GM21825 (cell line): ENCODE measurements at regions not wholly inside any gene's neighbourhood (a gene's known extent, or its start where the extent isn't known, plus 50 kb on each side); places are given as distances from the start of the nearest gene placed in this dataset.
A peak's percentile ranks its signal among the peaks of the same experiment; 100 is the strongest.

Experiments
- ATAC-seq: cut with Tn5 transposase; IDR thresholded peaks from one replicate; pipeline ENCODE4 v1.9.1; 2021; ENCODE audit warnings: mild to moderate bottlenecking, moderate library complexity; ENCODE audit not compliant: unreplicated experiment

DNA sequence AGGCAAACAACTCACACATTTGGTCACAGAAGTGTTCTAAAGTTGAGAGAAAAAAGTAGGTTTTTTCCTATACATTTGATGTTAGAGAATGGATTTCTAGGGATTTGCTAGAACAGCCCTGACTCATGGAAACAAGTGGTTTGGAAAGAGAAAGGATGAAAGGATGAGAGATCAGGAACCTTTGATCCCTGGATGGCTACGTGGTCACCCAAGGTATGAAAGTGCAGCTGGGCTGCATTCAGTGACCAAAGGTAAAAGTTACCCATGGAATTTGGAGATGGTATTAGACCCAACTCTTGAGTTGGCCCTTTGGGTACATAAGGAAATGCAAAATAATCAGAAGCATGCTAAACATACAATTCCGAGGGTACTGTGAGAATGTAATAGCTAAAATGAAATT lies 61.3 kb upstream of the SPIN1 start:
- no peak for ATAC-seq

DNA sequence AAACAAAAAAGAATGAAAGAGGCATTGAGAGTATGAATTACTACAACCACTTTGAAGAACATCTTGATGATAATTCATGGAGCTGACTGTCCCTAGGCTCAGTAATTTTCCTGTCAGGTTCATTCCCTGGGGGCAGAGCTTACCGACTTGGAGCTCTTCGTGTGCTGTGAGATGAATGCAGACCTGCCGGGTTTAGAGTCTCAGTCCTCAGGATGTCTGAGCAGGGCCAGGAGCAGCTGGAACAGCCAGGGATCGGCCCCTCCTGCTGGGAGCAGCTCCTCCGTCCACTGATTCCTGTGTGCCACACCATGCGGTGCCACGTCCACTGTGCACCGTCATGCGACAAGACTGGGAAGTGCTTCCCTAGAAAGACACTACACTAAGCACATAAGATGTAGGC lies 62.2 kb upstream of the SPIN1 start:
- ATAC-seq = no peak

DNA sequence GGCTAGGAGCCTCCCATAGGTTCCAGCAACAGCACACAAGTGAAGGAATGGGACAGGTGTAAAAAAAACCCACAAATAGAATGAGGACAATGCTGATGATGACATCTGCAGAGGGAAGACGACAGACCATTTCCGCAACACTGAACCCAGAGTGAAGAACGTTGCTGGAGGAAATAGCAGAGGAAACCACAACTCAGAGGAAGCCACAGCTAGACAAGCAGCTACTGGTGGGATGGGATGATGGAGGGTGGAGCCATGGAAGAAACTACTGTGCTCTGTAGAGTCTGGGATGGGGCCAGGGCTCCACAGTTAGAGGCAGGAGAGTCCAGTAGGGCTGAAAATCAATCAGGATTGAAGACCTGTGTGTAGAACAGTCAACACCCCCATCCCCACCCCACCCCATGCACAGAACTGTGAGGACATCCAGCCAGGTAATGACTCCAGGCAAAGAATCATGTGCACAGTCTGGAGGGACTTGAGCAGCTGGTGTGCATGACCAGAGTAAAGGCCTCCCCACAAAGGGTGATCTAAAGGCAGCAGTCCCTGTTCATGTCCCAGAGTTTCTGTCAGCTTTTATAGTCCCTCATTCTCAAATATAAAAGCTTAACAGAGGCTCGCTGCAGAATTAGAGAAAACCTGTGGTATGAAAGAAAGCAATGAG lies 65.2 kb upstream of the SPIN1 start:
- ATAC-seq = peak; percentile 58

DNA sequence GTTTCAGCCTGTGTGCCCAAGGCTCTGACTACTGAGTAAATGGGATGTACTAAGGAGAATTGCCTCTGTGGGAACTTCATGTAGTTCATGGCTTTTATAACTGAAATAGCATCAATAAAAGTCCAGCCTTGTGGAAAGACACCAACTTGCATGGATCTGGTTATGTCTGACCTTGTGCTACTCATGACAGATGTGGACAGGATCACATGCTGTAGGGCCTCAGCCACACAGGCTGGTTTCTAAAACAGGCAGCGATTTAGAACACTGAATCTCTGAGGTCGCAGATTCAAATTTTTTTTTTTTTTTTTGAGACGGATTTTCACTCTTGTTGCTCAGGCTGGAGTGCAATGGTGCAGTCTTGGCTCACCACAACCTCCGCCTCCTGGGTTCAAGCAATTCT lies 66.5 kb upstream of the SPIN1 start:
- ATAC-seq = no peak

DNA sequence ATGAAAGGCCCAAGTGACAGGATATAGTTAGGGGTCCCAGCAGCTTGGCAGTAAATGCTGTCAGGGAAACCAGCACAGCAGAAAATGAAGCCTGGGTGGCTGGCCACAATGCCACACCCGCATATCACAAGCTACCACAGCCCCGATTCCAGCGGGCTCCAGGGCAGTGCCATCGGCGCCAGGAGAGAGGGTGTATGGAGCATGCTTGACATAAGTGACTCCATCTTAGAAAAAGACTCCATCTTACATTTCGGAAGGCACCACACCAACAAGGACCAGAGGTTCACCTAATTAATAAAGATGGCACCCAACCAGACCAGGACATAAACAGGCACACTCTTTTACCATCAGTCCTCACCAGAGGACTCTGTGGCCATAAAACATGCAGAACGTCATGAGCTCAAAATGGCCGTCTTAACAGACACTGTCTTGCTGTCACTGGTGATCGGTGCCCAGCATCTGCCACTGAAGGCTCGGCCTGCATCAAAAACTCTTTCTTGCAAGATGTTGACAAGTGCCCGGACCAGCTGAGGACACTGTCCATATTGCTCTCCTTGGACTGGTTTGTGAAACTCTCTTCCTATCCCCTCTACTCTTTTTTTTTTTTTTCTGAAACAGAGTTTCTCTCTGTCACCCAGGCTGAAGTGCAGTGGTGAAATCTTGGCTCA lies 67.4 kb upstream of the SPIN1 start:
- ATAC-seq = no peak

DNA sequence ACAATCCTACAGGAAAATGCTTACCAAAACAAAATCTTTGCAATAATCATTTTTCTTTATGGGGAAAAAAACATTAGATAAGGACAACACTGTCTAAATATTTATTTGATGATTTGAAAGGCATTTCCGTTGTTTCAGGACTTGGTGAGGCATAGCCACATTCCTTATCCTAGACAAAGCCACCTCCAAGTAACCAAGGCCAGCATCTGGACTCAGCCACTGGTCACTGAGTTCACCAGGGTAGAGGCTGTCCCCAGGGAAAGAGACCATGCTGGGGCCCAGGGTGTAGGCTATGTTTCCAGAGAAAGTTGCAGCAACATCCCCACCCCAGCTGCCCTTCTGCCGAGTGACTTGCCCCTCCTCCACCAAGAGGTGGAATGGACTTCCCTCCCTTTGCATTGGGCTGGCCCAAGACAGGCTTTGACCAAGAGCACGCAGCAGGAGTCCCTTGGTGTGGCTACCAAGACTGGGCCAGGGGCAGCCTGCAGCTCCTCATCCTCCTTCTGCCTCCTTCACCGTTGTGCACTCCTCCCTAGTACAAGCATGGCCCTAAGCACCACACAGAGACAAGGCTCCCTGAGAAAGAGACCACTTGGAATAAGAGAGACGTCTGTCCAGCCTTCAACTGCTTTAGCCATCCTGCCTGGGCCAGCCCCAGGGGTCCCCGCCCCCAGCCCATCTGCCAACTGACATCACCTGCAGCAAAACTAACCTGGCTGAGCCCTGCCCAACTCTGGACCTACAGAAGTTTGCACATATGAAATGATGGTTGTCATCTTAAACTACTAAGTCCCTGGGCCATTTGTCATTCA lies 68.1 kb upstream of the SPIN1 start:
- no peak for ATAC-seq

DNA sequence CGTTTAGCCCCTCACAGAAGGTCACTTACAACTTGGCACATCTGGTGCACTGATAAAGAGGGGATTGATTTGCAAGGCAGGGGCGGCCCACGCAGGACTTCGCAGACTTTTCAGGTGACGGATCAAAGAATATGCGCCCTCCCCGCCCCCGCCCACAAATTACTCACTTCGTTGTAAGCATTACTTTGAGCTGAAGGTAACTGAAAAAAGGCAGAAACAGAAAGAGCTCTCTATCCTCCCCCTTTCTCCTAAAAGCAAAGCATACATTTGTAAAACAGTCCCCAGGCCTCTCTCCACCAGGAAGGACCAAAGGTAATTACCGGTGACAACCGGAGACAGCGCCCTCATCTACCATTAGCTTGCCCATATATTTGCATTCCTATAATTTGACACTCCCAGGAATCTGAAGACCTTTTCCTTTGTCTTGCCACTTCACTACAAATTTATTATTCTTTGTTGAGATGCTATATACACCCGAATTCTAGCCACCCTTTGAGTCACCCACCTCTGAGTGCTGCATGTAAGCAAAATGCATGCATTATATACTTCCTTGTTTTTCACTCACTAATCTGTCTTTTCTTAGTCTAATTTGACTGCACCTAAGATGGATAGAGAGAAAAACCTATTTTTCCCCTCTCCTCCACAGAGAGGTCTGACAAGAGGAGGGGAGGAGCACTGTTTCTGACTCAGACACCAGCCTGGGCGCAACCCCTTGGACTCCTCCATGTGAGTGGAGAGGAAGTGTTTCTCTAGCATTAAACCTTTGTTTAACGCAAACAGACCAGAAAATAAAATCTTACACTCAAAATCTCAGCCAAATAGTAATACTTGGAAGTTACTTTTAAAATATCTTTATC lies 74.7 kb upstream of the SPIN1 start:
- no peak for ATAC-seq

DNA sequence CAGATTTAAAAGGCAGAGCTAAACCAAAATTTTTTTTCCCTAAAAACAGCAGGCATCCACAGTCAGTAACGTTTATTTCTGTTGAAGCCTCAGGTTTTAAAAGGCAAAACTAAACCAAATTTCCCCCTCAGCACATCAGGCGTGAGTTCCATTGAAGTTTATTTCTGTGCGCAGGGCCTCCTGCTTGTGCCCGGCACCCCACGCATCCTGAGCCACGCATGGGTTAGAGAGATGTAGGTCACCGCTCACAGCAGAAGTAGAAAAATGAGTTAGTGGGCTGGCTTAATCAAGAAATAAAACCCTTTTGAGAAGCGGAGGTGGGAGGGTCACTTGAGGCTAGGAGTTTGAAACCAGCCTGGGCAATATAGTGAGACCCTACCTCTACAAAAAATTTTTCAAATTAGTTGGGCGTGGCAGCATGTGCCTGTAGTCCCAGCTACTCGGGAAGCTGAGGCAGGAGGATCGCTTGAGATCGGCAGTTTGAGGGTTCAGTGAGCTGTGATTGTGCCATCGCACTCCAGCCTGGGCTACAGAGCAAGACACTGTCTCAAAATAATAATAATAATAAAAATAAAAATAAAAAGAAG lies 75.6 kb upstream of the SPIN1 start:
- ATAC-seq = no peak

DNA sequence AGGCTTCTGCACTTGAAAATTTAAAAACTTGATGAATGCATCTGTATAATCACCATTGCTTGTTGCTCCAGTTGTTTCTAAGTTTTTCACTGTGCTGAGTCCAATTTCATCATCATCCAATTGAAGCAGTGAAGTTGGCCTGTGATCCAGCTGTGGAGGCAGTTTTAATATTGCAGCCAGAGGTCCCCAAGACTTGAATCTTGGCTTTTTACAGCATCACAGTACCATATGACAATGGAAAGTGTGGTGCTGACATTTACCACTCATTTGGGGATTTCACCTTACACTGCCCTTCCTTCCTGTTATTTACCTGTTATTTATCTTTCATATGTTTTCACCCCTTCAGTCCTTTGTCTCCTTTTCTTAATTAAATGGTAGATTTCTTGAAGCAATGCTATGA lies 76.2 kb upstream of the SPIN1 start:
- ATAC-seq = no peak

DNA sequence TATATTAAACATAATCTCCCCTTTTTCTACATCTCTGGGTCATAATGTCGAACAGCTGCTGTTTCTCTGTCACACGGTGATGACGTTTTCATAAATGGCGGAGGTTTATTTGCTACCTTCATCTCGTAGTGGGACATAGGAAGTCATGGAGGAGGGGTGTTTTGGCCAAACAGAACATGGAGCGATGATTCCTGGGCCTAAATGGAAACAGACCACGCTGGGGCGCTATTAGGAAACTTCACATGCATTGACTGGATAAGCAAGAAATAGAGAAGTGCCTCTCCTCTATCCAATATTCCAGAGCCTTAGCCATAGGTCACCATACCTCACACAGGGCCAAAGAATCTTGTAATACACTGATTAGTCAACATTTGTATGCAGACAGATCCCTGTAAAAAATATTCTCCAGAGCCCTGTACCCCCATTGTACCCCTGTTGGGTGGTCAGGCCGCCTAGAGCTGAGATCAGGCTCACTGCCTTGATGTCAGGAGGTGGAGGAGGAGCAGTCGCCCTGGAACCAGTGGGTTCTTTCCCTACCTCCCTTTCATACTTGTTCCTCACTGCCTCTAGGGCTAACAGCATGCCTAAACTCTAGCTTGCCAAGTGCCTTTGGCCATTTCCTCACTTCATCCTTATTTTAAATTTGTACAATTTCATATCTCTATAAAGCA lies 77.8 kb upstream of the SPIN1 start:
- ATAC-seq = no peak

DNA sequence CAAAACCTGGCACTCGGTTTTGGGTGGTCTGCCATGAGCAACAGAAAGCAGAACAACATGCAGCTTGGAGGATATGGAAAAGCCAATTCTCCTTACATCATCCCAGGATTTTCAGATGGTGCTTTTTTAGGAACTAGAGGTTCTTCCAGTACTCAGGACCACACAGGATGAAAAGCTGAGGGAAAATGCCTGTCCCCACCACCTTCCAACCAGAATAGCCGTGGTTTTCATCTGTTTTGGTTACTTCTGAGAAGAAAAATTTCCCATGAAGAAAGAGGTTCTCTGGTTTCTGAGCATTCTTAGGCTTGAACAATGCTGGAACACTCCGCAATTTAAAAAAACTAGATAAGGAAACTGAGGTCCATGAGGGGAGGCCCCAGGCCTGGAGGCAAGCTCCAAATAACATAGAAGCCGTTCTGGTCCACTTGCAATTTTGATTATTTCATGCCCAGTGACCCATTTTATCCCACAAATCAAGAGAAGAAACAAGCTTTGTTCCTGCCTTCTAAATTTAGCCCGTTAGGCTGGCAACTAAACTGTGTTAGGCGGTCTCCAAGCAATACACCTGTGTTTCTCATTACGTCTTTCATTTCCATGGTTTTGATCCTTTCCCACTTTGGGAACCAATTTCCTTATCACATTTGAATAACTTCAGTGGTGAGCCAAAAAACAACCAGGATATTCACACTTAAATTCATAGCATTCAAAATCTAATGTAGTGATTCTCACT lies 79.2 kb upstream of the SPIN1 start:
- no peak for ATAC-seq

DNA sequence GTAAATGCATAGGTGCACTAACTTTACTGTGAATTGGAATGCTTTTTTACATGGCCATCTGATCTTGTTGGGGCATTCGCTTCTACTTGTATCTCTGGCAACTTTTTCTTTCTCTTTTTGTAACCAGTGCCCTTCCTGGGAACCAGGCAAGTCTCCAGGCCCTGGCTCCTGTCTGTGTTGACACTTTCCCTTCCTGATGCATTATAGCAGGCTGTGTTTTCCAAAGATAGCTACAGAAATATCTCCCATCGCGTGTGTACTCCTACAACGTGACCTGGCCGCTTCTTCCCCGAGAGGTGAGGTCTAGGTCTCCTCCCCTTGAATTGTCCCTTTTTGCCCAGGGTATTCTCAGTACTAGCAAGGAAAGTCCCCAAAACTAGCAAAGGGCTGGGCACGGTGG lies 81.1 kb upstream of the SPIN1 start:
- ATAC-seq = no peak

DNA sequence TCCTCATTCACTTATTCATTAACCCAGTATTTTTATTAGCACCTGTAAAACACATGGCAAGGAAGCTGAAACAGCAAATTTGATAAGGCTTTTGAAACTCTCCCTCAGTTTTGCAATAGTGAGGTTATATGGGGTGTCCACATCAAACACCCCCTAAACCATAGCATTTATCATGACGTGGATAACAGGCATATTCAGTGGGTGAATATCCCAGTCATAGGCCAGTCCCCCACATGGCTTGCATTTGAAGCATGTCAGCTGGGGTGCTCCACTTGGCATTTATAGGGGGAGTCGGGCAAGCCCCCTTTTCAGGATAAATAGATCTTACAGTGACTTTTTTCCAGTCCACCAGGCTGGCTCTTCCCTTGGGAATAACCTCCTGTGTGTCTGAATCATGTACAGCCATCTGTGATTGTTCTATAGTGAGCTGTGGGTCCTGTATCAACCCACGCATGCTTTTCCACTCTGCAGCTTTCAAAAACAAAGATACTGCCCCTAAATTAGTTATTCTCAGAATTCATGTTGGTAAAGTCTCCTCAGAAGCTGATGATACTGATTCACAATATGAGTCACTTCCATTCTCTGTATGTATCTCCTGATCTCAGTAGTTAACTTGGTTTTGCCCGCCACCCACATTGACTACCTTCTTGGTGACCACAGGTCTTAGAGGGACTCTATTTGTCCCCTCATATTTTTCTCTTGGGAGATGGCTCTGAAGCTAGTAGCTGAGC lies 84.4 kb upstream of the SPIN1 start:
- ATAC-seq = peak; percentile 88

DNA sequence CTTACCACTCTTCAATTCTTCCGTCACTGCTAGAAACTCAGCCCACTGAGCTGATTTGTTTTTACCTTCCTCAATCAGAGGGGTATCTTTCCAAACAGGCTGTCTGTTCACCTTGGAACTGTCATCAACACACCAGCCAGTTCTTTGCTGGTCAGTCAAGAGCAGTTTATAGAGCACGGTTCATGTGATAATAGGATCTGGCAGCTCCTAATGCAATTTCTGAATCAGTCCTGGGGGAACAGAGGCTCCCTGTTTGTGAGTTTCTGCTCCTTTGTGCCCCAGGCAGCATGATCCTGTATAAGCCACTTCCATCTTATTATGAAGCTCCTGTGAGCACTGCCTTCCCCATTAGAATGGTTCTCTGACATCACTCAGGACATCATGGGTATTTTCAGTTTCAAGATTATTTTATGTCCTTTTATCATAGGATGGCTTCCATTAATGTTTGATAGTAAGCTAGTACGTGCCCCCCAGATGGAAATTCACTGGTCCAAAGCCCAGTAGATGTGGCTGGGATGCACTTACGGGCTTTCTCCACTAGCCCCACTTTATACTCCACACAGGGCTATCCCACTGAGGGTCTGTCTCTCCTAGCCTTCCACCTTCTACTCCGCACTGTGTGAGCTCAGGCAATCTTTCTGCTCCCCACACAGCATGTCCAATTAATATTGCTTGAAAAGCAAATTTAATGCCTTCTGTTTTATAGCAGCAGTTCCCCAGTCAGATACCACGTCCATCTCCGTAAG lies 85.5 kb upstream of the SPIN1 start:
- no peak for ATAC-seq

DNA sequence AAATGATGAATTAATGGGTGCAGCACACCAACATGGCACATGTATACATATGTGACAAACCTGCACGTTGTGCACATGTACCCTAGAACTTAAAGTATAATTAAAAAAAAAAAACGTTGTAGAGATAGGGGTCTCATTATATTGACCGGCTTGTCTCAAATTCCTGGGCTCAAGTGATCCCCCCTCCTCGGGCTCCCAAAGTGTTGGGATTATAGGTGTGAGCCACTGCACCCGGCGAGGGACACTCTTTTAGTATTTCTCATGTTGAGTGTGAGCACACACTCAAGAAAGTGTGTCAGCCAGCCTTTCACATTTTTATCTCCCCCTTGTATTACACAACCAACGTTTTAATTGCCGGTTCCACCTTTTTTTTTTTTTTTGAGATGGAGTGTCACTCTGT lies 87.7 kb upstream of the SPIN1 start:
- ATAC-seq = no peak

DNA sequence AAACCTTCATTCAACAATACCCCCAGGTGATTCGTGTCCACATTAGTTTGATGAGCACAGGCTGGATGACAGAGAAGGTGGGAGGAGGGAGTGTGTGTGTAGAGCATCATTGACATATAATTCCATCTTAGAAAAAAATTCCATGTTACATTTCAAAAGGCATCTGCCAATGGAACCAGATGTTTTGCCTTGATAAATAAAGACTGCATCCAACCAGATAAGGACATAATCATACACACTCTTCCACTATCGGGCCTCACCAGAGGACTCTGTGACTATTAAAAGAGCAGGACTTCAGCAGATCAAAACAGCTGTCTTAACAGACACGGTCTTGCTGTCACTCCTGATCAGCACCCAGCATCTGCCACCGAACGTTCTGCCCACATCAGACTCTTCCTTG lies 96.4 kb upstream of the SPIN1 start:
- ATAC-seq = no peak

DNA sequence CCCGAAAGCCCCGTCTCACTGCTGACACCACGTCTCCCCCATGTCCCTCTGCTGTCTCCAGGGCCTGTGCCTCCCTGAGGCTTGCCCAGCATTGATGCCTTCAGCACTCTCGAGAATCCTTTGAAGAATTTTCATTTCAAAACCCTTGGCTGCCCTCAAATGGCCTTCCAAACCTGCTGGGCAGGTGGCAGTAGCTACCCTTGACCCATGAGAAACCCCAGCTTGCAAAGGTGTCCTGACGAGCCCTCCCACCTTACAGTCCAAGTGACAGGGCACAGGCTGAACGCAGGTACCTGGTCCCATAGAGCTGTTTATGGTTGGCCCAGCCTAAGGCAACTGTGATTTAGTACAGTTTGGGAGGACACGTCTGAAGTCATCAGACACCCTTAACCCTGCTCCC lies 97.2 kb upstream of the SPIN1 start:
- no peak for ATAC-seq

DNA sequence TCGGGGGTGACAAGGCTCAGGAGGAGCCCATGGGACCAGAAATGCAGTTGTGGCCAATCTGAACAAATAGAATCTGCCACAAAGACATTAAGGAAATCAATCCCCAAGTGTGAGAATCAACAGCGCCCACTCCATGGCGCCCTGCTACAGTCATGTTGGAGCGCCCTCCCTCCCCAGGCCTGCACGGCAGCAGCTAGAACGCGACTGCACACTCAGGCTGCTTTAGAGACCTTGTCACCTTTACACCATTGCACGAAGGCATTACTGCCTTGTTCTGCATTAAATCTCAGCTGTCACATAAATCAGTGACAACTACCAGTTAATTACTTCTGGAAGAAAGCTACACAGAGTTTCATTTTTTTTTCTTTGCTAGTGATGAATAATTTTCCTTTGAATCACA lies 98.7 kb upstream of the SPIN1 start:
- no peak for ATAC-seq
